ENCODE measurements at regions not wholly inside any gene's neighbourhood (a gene's known extent, or its start where the extent isn't known, plus 50 kb on each side); places are given as distances from the start of the nearest gene placed in this dataset.

DNA sequence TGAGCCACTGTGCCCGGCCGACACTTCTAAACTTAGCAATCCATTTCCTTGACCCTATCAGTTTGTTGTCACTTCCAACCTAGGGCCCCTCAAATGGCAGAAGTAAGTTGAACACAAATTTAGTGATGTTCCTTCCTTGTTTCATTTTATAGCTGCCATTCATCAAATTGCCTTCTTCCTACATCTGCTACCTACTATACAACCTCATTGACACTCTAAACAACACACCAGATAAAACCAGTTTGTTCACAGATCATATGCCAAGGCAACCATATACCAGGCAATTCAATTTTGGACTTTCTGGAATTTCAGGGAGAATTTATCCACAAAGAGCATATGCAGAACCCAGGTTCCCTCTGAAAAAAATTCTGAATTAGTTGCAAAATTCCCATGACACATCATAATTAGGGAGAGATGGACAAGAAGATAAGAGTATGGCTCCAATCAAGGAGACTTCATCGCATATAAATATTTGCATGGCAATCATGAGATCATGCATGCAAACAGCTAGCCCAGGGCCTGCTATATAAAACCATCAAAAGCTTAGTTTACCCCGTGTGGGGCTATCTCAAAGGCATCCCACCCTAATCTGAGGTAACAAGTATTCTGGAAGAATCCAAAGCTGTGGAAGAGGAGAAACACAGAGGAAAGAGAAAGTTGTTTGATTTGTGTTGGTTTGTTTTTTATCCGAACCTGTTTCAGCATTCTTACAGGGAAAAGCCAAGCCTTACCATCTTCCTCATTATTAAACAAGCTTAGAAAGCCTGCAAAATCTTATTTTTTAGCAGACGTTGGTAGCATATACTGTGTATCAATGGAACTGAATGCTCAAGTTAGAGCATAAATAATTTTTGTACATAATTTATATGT, 132.8 kb upstream of the TNFAIP3 start:
- Histone ChIP-seq H3K9me2 (ENCODE audit: low read depth, low read length) (no peaks in the 10 kb centered on the region), H3K4me2 (ENCODE audit: low read length) (no peak overlapping the region), H3K9ac (ENCODE audit: low read length) (no peak overlapping the region), H3K4me1 (ENCODE audit: insufficient read depth, low read length, severe bottlenecking) (no peaks in the 10 kb centered on the region), H3K4me3 (ENCODE audit: low read depth, low read length, poor library complexity, severe bottlenecking) (no peak overlapping the region), H3F3A (ENCODE audit: insufficient read depth, low read length) (no peaks in the 10 kb centered on the region), H3K9me3 (ENCODE audit: low read length) (no peaks in the 10 kb centered on the region), H4K20me1 (ENCODE audit: insufficient read depth, low read length) (no peaks in the 10 kb centered on the region), H3K36me3 (ENCODE audit: insufficient read depth, low read length) (no peaks in the 10 kb centered on the region), H3K27ac (ENCODE audit: low read depth, low read length, poor library complexity, severe bottlenecking) (no peak overlapping the region), H3K79me2 (ENCODE audit: insufficient read depth, low read length) (no peaks in the 10 kb centered on the region), H3K27me3 (ENCODE audit: insufficient read depth, low read length) (no peaks in the 10 kb centered on the region), H2AFZ (ENCODE audit: low read length) (no peak overlapping the region)
- TF ChIP-seq, protein P1, sequence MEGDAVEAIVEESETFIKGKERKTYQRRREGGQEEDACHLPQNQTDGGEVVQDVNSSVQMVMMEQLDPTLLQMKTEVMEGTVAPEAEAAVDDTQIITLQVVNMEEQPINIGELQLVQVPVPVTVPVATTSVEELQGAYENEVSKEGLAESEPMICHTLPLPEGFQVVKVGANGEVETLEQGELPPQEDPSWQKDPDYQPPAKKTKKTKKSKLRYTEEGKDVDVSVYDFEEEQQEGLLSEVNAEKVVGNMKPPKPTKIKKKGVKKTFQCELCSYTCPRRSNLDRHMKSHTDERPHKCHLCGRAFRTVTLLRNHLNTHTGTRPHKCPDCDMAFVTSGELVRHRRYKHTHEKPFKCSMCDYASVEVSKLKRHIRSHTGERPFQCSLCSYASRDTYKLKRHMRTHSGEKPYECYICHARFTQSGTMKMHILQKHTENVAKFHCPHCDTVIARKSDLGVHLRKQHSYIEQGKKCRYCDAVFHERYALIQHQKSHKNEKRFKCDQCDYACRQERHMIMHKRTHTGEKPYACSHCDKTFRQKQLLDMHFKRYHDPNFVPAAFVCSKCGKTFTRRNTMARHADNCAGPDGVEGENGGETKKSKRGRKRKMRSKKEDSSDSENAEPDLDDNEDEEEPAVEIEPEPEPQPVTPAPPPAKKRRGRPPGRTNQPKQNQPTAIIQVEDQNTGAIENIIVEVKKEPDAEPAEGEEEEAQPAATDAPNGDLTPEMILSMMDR (IDR thresholded peaks at IDR 0.05; ENCODE audit: low read length) = no peak
- TF ChIP-seq EZH2 (IDR thresholded peaks at IDR 0.05; ENCODE audit: borderline replicate concordance, low read length) = no peak

DNA sequence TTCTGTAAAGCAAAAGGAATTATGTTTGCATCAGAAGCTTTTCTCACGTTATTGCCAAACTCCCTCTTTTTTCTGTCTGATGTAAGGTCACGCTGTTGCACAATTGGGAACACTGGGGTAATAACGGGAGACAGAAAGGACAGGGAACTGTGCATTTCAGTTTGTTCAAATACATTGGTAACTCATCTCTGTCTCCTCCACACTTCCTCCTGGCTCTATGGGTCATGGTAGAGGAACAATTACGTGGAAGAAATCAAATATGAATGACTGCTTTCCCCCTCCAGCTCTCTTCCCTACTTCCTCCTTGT, 132.2 kb upstream of the TNFAIP3 start:
- H3K9me2 ChIP-seq (ENCODE audit: low read depth, low read length) = no peaks in the 10 kb centered on the region
- H3K4me3 ChIP-seq (ENCODE audit: low read depth, low read length, poor library complexity, severe bottlenecking) = no peak overlapping the region
- H3K36me3 ChIP-seq (ENCODE audit: insufficient read depth, low read length) = no peaks in the 10 kb centered on the region
- no peaks in the 10 kb centered on the region for H3F3A ChIP-seq (ENCODE audit: insufficient read depth, low read length)
- H4K20me1 ChIP-seq (ENCODE audit: insufficient read depth, low read length) = no peaks in the 10 kb centered on the region
- no peak for TF ChIP-seq EZH2 (IDR thresholded peaks at IDR 0.05; ENCODE audit: borderline replicate concordance, low read length)
- TF ChIP-seq, protein P1 (IDR thresholded peaks at IDR 0.05; ENCODE audit: low read length) = no peak
- no peak overlapping the region for H2AFZ ChIP-seq (ENCODE audit: low read length)
- H3K4me2 ChIP-seq (ENCODE audit: low read length) = no peak overlapping the region
- no peak overlapping the region for H3K9ac ChIP-seq (ENCODE audit: low read length)
- H3K9me3 ChIP-seq (ENCODE audit: low read length) = no peaks in the 10 kb centered on the region
- H3K27ac ChIP-seq (ENCODE audit: low read depth, low read length, poor library complexity, severe bottlenecking) = no peak overlapping the region
- H3K79me2 ChIP-seq (ENCODE audit: insufficient read depth, low read length) = no peaks in the 10 kb centered on the region
- H3K27me3 ChIP-seq (ENCODE audit: insufficient read depth, low read length) = no peaks in the 10 kb centered on the region
- no peaks in the 10 kb centered on the region for H3K4me1 ChIP-seq (ENCODE audit: insufficient read depth, low read length, severe bottlenecking)

DNA sequence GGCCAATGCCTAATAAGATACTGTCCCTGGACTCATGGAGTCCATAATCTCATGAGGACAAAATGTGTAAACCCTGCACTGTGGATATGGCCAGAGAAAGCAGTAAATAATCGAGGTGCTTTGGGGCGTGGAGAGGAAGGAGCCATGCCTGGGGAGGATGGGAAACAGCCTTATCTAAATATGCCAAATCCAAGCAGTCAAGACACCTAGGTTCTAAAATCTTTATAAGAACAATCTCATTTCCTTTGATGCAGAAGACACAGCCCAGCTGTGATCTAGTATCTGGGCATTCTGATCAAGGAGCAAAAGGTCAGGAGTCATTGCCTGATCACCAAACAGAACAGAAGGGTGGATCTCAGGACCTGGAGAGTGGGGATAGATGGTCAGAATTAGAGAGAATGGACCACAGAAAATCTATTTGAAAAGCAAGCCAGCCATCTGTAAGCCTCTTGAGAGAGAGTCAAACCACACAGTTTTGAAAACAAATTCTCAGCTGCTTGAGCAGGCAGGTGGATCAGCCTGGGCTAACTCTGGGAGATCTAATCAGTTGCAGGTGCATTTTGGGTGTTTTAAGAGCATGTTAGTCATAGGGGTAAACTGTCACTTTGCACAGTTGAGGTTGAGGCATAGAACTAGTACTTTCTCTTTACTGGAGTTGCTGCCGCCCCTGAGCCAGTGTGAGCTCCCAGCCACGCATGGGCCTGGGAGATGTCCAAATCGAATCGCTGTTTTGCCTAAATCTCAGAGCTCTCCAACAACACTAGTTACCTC, 130.8 kb upstream of the TNFAIP3 start:
- Histone ChIP-seq H3K9me2 (ENCODE audit: low read depth, low read length) (no peaks in the 10 kb centered on the region), H3K27ac (ENCODE audit: low read depth, low read length, poor library complexity, severe bottlenecking) (no peak overlapping the region), H3K27me3 (ENCODE audit: insufficient read depth, low read length) (no peaks in the 10 kb centered on the region), H3F3A (ENCODE audit: insufficient read depth, low read length) (no peaks in the 10 kb centered on the region), H3K79me2 (ENCODE audit: insufficient read depth, low read length) (no peaks in the 10 kb centered on the region), H3K4me3 (ENCODE audit: low read depth, low read length, poor library complexity, severe bottlenecking) (no peak overlapping the region), H2AFZ (ENCODE audit: low read length) (no peak overlapping the region), H3K9me3 (ENCODE audit: low read length) (no peaks in the 10 kb centered on the region), H3K36me3 (ENCODE audit: insufficient read depth, low read length) (no peaks in the 10 kb centered on the region), H3K9ac (ENCODE audit: low read length) (no peak overlapping the region), H4K20me1 (ENCODE audit: insufficient read depth, low read length) (no peaks in the 10 kb centered on the region), H3K4me1 (ENCODE audit: insufficient read depth, low read length, severe bottlenecking) (no peaks in the 10 kb centered on the region), H3K4me2 (ENCODE audit: low read length) (no peak overlapping the region)
- TF ChIP-seq, protein P1 (IDR thresholded peaks at IDR 0.05; ENCODE audit: low read length) = no peak
- TF ChIP-seq EZH2 (IDR thresholded peaks at IDR 0.05; ENCODE audit: borderline replicate concordance, low read length) = no peak

Measured in OCI-LY1 (cell line).